ENCODE measurements at regions not wholly inside any gene's neighbourhood (a gene's known extent, or its start where the extent isn't known, plus 50 kb on each side); places are given as distances from the start of the nearest gene placed in this dataset.
"Not testable (repeated sequence)": the region's sequence is repeated elsewhere in the genome, so short reads cannot be mapped to it uniquely, and the experiment has no call there.

GRCh38 chr4:114252499-114252898, 273.1 kb upstream of the ARSJ start:
- no peaks in the 10 kb centered on the region for H3K36me3 ChIP-seq (ENCODE audit: low read depth)
- BruUV-seq (replicated peaks): no TSS peak
- POLR2A ChIA-PET (ENCODE audit: unreplicated experiment): no interaction called here
- no peak overlapping the region for H3K27ac ChIP-seq
- intact Hi-C loops (cut with micrococcal nuclease; ENCODE audit: unreplicated experiment): no loop called here
- no peaks in the 10 kb centered on the region for H4K20me1 ChIP-seq (ENCODE audit: insufficient read depth)
- no peaks in the 10 kb centered on the region for H3K9me2 ChIP-seq (ENCODE audit: insufficient read depth)
- H3K4me1 ChIP-seq (replicated peaks; ENCODE audit: insufficient read depth): no peaks in the 10 kb centered on the region
- CTCF ChIA-PET: no interaction called here
- H3K4me3 ChIP-seq: no peak overlapping the region
- no peaks in the 10 kb centered on the region for H3K27me3 ChIP-seq (ENCODE audit: insufficient read depth, low read depth)
- H3K79me2 ChIP-seq (ENCODE audit: low read depth): no peaks in the 10 kb centered on the region
- no peak for DNase-seq
- H3F3A ChIP-seq (ENCODE audit: insufficient read depth, low read depth): no peaks in the 10 kb centered on the region
- H2AFZ ChIP-seq: no peak overlapping the region
- TF ChIP-seq EZH2 (IDR thresholded peaks at IDR 0.05; ENCODE audit: low read depth): no peak
- TF ChIP-seq CTCF (conservative IDR thresholded peaks at IDR 0.05): no peak
- no peak overlapping the region for H3K4me2 ChIP-seq
- no peaks in the 10 kb centered on the region for H3K9me3 ChIP-seq (ENCODE audit: insufficient read depth, low read depth)

- intact Hi-C loops (cut with micrococcal nuclease; ENCODE audit: unreplicated experiment): no loop called here
- Histone ChIP-seq H3F3A (ENCODE audit: insufficient read depth, low read depth) (no peaks in the 10 kb centered on the region), H3K9me2 (ENCODE audit: insufficient read depth) (no peaks in the 10 kb centered on the region), H3K36me3 (ENCODE audit: low read depth) (no peaks in the 10 kb centered on the region), H3K79me2 (ENCODE audit: low read depth) (no peaks in the 10 kb centered on the region), H3K4me1 (replicated peaks; ENCODE audit: insufficient read depth) (no peaks in the 10 kb centered on the region), H4K20me1 (ENCODE audit: insufficient read depth) (no peaks in the 10 kb centered on the region), H3K27me3 (ENCODE audit: insufficient read depth, low read depth) (no peaks in the 10 kb centered on the region), H3K9me3 (ENCODE audit: insufficient read depth, low read depth) (no peaks in the 10 kb centered on the region), H3K4me3 (no peak overlapping the region), H3K4me2 (no peak overlapping the region), H3K27ac (no peak overlapping the region), H2AFZ (no peak overlapping the region)
- POLR2A ChIA-PET (ENCODE audit: unreplicated experiment): no interaction called here
- TF ChIP-seq CTCF (conservative IDR thresholded peaks at IDR 0.05) (no peak), EZH2 (IDR thresholded peaks at IDR 0.05; ENCODE audit: low read depth) (no peak)
- CTCF ChIA-PET: no interaction called here
- no TSS peak for BruUV-seq (replicated peaks)
- no peak for DNase-seq
These were observed 278.1 kb upstream of the ARSJ start for GRCh38 chr4:114257501-114257900.

- H3K9me3 ChIP-seq (ENCODE audit: insufficient read depth, low read depth); H3F3A ChIP-seq (ENCODE audit: insufficient read depth, low read depth); BruUV-seq (replicated peaks); H3K27me3 ChIP-seq (ENCODE audit: insufficient read depth, low read depth); H3K4me3 ChIP-seq; H3K4me2 ChIP-seq; DNase-seq; H3K36me3 ChIP-seq (ENCODE audit: low read depth); H3K4me1 ChIP-seq (replicated peaks; ENCODE audit: insufficient read depth); H3K27ac ChIP-seq; CTCF ChIA-PET; H2AFZ ChIP-seq; H4K20me1 ChIP-seq (ENCODE audit: insufficient read depth); H3K79me2 ChIP-seq (ENCODE audit: low read depth); intact Hi-C loops (cut with micrococcal nuclease; ENCODE audit: unreplicated experiment); H3K9me2 ChIP-seq (ENCODE audit: insufficient read depth): not testable (repeated sequence)
- POLR2A ChIA-PET (ENCODE audit: unreplicated experiment): interaction anchor here (0.7 kb wide), 1 partner anchor 9 kb away, joined by 3 read pairs; no protein-coding TSS in a partner anchor
These were observed 283.0 kb upstream of the ARSJ start for GRCh38 chr4:114262421-114262820.

GRCh38 chr4:114263233-114263632, 283.8 kb upstream of the ARSJ start:
- BruUV-seq (replicated peaks): no TSS peak

More at GRCh38 chr4:114263233-114263632, 283.8 kb upstream of the ARSJ start:
- no peaks in the 10 kb centered on the region for H3K4me1 ChIP-seq (replicated peaks; ENCODE audit: insufficient read depth)
- ChIA-PET CTCF (no interaction called here), POLR2A (ENCODE audit: unreplicated experiment) (interaction anchor here (0.7 kb wide), 1 partner anchor 248 kb away, joined by 3 read pairs; no protein-coding TSS in a partner anchor)
- H3K27ac ChIP-seq: no peak overlapping the region
- no peak overlapping the region for H3K4me2 ChIP-seq
- no peak overlapping the region for H3K4me3 ChIP-seq
- no peaks in the 10 kb centered on the region for H4K20me1 ChIP-seq (ENCODE audit: insufficient read depth)
- TF ChIP-seq CTCF (conservative IDR thresholded peaks at IDR 0.05) (no peak), EZH2 (IDR thresholded peaks at IDR 0.05; ENCODE audit: low read depth) (no peak)
- H3K27me3 ChIP-seq (ENCODE audit: insufficient read depth, low read depth): no peaks in the 10 kb centered on the region
- no peaks in the 10 kb centered on the region for H3F3A ChIP-seq (ENCODE audit: insufficient read depth, low read depth)
- intact Hi-C loops (cut with micrococcal nuclease; ENCODE audit: unreplicated experiment): no loop called here
- DNase-seq: no peak
- H2AFZ ChIP-seq: no peak overlapping the region
- no peaks in the 10 kb centered on the region for H3K9me2 ChIP-seq (ENCODE audit: insufficient read depth)
- no peaks in the 10 kb centered on the region for H3K9me3 ChIP-seq (ENCODE audit: insufficient read depth, low read depth)
- H3K79me2 ChIP-seq (ENCODE audit: low read depth): no peaks in the 10 kb centered on the region
- H3K36me3 ChIP-seq (ENCODE audit: low read depth): no peaks in the 10 kb centered on the region

Data from PC-9 (cell line).